OCI-LY3 (cell line): ENCODE measurements at regions not wholly inside any gene's neighbourhood (a gene's known extent, or its start where the extent isn't known, plus 50 kb on each side); places are given as distances from the start of the nearest gene placed in this dataset.

ENCODE experiments used
- CTCF ChIP-seq: fragments of 200-600, 300-600 bp; sonication (generic); IDR thresholded peaks from 2 replicates; pipeline ENCODE4 v1.5.1; 2014; ENCODE audit warnings: antibody characterized with exemption, low read length, low read depth
- EZH2phosphoT487 ChIP-seq: fragments of 200-600 bp; shearing (Covaris generic); IDR thresholded peaks from 2 replicates; pipeline ENCODE4 v1.6.1; 2018; ENCODE audit warnings: antibody characterized with exemption, mixed run types, low read depth

GRCh38 chr2:7609974-7610373 lies 692.8 kb downstream of the RNF144A start:
- TF ChIP-seq CTCF, result no peak
- TF ChIP-seq EZH2phosphoT487, result no peak
